Loucy (cell line): ENCODE measurements at regions not wholly inside any gene's neighbourhood (a gene's known extent, or its start where the extent isn't known, plus 50 kb on each side); places are given as distances from the start of the nearest gene placed in this dataset.

Experiments
- H2AFZ ChIP-seq: fragments of 200-600 bp; sonication (generic); 2 replicates; pipeline ENCODE4 v1.6.0; 2016; ENCODE audit warnings: antibody characterized with exemption, mild to moderate bottlenecking, low read length, moderate library complexity
- H3F3A ChIP-seq: fragments of 200-600 bp; 2 replicates; pipeline ENCODE4 v1.6.0; 2016; ENCODE audit warnings: antibody characterized with exemption, low read depth, mild to moderate bottlenecking
- H3K27me3 ChIP-seq: fragments of 200-600 bp; sonication (generic); 2 replicates; pipeline ENCODE4 v1.6.1; 2014; ENCODE audit warnings: low read length, mild to moderate bottlenecking; ENCODE audit not compliant: insufficient read depth, poor library complexity, severe bottlenecking
- H3K36me3 ChIP-seq: fragments of 200-600 bp; sonication (generic); 2 replicates; pipeline ENCODE4 v1.6.1; 2016; ENCODE audit warnings: low read length; ENCODE audit not compliant: insufficient read depth
- H3K4me1 ChIP-seq: fragments of 200-600 bp; sonication (generic); 2 replicates; pipeline ENCODE4 v1.5.1; 2014; ENCODE audit warnings: low read length, mild to moderate bottlenecking; ENCODE audit not compliant: insufficient read depth, poor library complexity, severe bottlenecking
- H3K4me2 ChIP-seq: fragments of 200-600 bp; sonication (generic); 2 replicates; pipeline ENCODE4 v1.6.0; 2014; ENCODE audit warnings: antibody characterized with exemption, low read length, low read depth, mild to moderate bottlenecking; ENCODE audit not compliant: poor library complexity, severe bottlenecking
- H3K4me3 ChIP-seq: fragments of 200-600 bp; sonication (generic); 2 replicates; pipeline ENCODE4 v1.5.1; 2014; ENCODE audit warnings: low read length, mild to moderate bottlenecking, mixed read lengths; ENCODE audit not compliant: poor library complexity, severe bottlenecking
- H3K79me2 ChIP-seq: fragments of 200-600 bp; sonication (generic); 2 replicates; pipeline ENCODE4 v1.6.1; 2014; ENCODE audit warnings: low read length; ENCODE audit not compliant: insufficient read depth
- H3K9ac ChIP-seq: fragments of 200-600 bp; sonication (generic); 2 replicates; pipeline ENCODE4 v1.6.0; 2014; ENCODE audit warnings: mild to moderate bottlenecking, low read depth, low read length, moderate library complexity; ENCODE audit not compliant: poor library complexity, severe bottlenecking
- H3K9me2 ChIP-seq: fragments of 200-600 bp; sonication (generic); replicated peaks from 2 replicates; pipeline ENCODE4 v1.6.1; 2016; ENCODE audit warnings: low read depth, low read length, mixed read lengths
- H3K9me3 ChIP-seq: fragments of 200-600 bp; sonication (generic); 2 replicates; pipeline ENCODE4 v1.6.1; 2014; ENCODE audit warnings: mild to moderate bottlenecking, antibody characterized with exemption, low read length, low read depth; ENCODE audit not compliant: insufficient read depth
- H4K20me1 ChIP-seq: fragments of 200-600 bp; sonication (generic); 2 replicates; pipeline ENCODE4 v1.6.0; 2014; ENCODE audit warnings: antibody characterized with exemption, low read length, mild to moderate bottlenecking; ENCODE audit not compliant: insufficient read depth, poor library complexity, severe bottlenecking
- EZH2phosphoT487 ChIP-seq: fragments of 200-600 bp; IDR thresholded peaks from 2 replicates; pipeline ENCODE4 v1.6.1; 2018; ENCODE audit warnings: antibody characterized with exemption, mild to moderate bottlenecking, moderate library complexity, borderline replicate concordance
- TF ChIP-seq, protein P1 (sequence below): fragments of 200-600 bp; sonication (generic); conservative IDR thresholded peaks from 2 replicates; pipeline ENCODE4 v1.5.1; 2014; ENCODE audit warnings: mild to moderate bottlenecking, antibody characterized with exemption, low read length

DNA sequence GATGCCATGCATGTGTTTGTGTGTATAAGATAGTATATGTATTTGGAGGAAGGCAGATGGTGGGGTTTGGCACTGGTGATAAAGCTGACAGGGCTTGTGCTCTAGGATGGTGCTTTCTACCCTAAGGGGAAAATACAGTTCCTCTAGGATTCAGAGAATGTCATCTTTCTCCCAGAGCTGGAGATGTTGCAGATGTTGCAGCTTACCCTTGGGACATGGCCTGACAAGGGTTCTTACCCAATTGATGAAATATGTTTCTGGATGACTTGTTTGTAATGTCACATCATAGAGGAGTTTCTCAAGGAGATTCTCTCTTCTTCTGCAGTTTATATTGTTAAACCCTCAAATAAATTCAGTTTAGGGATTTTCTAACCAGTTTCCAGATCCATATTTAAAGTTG is 52.5 kb upstream of the PITX2 start:
- Histone ChIP-seq H3K4me2 (no peak overlapping the region), H3K9me3 (no peaks in the 10 kb centered on the region), H3K4me3 (no peak overlapping the region), H3K27me3 (no peaks in the 10 kb centered on the region), H3K4me1 (no peaks in the 10 kb centered on the region), H3K79me2 (no peaks in the 10 kb centered on the region), H2AFZ (no peak overlapping the region), H3K9me2 (no peaks in the 10 kb centered on the region), H3K36me3 (no peaks in the 10 kb centered on the region), H3K9ac (no peak overlapping the region), H3F3A (no peaks in the 10 kb centered on the region), H4K20me1 (no peaks in the 10 kb centered on the region)
- TF ChIP-seq, protein P1, sequence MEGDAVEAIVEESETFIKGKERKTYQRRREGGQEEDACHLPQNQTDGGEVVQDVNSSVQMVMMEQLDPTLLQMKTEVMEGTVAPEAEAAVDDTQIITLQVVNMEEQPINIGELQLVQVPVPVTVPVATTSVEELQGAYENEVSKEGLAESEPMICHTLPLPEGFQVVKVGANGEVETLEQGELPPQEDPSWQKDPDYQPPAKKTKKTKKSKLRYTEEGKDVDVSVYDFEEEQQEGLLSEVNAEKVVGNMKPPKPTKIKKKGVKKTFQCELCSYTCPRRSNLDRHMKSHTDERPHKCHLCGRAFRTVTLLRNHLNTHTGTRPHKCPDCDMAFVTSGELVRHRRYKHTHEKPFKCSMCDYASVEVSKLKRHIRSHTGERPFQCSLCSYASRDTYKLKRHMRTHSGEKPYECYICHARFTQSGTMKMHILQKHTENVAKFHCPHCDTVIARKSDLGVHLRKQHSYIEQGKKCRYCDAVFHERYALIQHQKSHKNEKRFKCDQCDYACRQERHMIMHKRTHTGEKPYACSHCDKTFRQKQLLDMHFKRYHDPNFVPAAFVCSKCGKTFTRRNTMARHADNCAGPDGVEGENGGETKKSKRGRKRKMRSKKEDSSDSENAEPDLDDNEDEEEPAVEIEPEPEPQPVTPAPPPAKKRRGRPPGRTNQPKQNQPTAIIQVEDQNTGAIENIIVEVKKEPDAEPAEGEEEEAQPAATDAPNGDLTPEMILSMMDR: no peak

DNA sequence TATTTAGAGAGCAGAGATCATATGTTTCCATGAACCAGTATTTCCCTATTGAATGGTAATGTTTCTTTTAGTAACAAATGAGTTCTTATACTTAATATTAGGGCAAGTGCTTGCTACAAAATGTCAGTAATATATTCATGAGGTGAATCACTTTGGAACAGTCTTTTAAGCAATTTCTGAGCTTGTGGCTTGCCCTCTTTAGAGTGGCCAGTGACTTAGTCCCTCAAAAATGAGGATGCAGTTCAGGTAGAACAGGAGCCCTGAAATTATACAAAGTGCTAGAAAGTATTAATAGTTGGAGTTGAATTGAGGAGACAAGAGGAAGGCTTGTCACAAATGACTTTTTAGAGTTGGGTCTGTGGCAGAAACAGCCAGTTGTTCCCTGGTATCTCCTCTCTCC is 53.4 kb upstream of the PITX2 start:
- Histone ChIP-seq H3K36me3 (no peaks in the 10 kb centered on the region), H3K4me1 (no peaks in the 10 kb centered on the region), H2AFZ (no peak overlapping the region), H3K9ac (no peak overlapping the region), H4K20me1 (no peaks in the 10 kb centered on the region), H3K4me3 (no peak overlapping the region), H3K79me2 (no peaks in the 10 kb centered on the region), H3K9me3 (no peaks in the 10 kb centered on the region), H3K4me2 (no peak overlapping the region), H3F3A (no peaks in the 10 kb centered on the region), H3K9me2 (no peaks in the 10 kb centered on the region), H3K27me3 (no peaks in the 10 kb centered on the region)
- no peak for TF ChIP-seq EZH2phosphoT487
- TF ChIP-seq, protein P1: no peak

DNA sequence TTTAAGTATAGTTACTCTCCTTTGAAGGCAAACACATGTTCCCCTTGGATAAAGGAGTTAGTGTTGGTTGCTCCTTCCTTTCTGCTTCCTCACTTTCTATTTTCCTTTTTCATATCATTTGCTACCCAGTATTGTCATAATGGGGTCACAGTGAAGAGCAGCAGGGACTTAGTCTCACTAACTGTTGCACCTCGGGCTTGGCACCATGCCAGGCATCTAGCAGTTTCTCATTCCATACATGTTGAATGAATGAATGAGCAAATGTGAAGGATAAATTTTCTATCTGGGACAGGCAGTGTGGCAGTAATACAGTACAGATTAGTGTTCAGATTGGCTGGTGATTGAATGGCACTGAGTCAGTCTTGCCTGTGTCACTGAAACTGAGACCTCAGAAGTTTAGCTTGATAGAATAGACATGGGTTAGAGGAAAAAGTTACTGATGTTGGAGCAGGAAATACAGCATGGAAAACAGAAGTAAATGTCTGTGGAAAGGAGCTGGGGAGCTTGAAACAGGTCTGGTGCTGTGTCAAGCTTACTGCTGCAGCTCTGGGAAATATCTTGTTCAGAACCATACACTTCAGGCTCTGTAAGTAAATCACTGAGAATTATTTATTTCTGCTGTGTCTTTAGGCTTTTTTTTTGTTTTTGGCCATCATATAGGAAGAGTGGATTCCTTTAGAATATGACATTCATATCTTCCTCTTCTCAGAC is 55.8 kb upstream of the PITX2 start:
- Histone ChIP-seq H3K9me2 (no peaks in the 10 kb centered on the region), H2AFZ (no peak overlapping the region), H3K79me2 (no peaks in the 10 kb centered on the region), H3K9ac (no peak overlapping the region), H3K4me1 (no peaks in the 10 kb centered on the region), H3K4me2 (no peak overlapping the region), H3K4me3 (no peak overlapping the region), H3K9me3 (no peaks in the 10 kb centered on the region), H4K20me1 (no peaks in the 10 kb centered on the region), H3K27me3 (no peaks in the 10 kb centered on the region), H3K36me3 (no peaks in the 10 kb centered on the region), H3F3A (no peaks in the 10 kb centered on the region)
- TF ChIP-seq, protein P1: no peak
- TF ChIP-seq EZH2phosphoT487: no peak
